PC-9 (cell line): ENCODE measurements at regions not wholly inside any gene's neighbourhood (a gene's known extent, or its start where the extent isn't known, plus 50 kb on each side); places are given as distances from the start of the nearest gene placed in this dataset.

Source experiments
- BruUV-seq: library from RNA; stranded (reverse); fragments of 400-500 nt; replicated peaks from 2 replicates; lab custom pipeline; 2021; lab: Mats Ljungman, UMichigan
- CTCF ChIA-PET: fragments of 300-600 bp; sonication (Branson Sonifier 250); formaldehyde crosslinking; loops from one replicate; lab custom pipeline; 2022; ENCODE audit warnings: antibody characterized with exemption; lab: Charles Lee
- POLR2A ChIA-PET: fragments of 300-600 bp; sonication (Branson Sonifier 250); formaldehyde crosslinking; loops from one replicate; lab custom pipeline; 2022; ENCODE audit warnings: antibody characterized with exemption; ENCODE audit not compliant: unreplicated experiment; lab: Charles Lee
- DNase-seq, 2 experiments: peaks; one replicate each; pipeline versions ENCODE4 v3.0.0 to v3.0.0-alpha.2; 2015 to 2022; ENCODE audit warnings: mixed read lengths in 1 of 2
- H2AFZ ChIP-seq: fragments of 200-600 bp; sonication (generic); 2 replicates; pipeline ENCODE4 v1.8.1; 2017; ENCODE audit warnings: antibody characterized with exemption
- H3F3A ChIP-seq: fragments of 200-600 bp; sonication (generic); 2 replicates; pipeline ENCODE4 v1.8.1; 2017; ENCODE audit warnings: antibody characterized with exemption, mild to moderate bottlenecking, low read depth; ENCODE audit not compliant: insufficient read depth
- H3K27ac ChIP-seq: fragments of 200-600 bp; sonication (generic); 2 replicates; pipeline ENCODE4 v1.6.1; 2016; ENCODE audit warnings: mixed run types
- H3K27me3 ChIP-seq: fragments of 200-600 bp; sonication (generic); 2 replicates; pipeline ENCODE4 v1.6.1; 2016; ENCODE audit warnings: low read depth, mixed run types; ENCODE audit not compliant: insufficient read depth
- H3K36me3 ChIP-seq: fragments of 200-600 bp; sonication (generic); 2 replicates; pipeline ENCODE4 v1.6.1; 2016; ENCODE audit warnings: low read depth, mixed run types
- H3K4me1 ChIP-seq: fragments of 200-600 bp; sonication (generic); replicated peaks from 2 replicates; pipeline ENCODE4 v1.6.1; 2016; ENCODE audit warnings: mixed run types; ENCODE audit not compliant: insufficient read depth
- H3K4me2 ChIP-seq: fragments of 200-600 bp; sonication (generic); 2 replicates; pipeline ENCODE4 v1.6.1; 2017; ENCODE audit warnings: mixed run types
- H3K4me3 ChIP-seq: fragments of 200-600 bp; sonication (generic); 2 replicates; pipeline ENCODE4 v1.6.1; 2016; ENCODE audit warnings: mixed run types
- H3K79me2 ChIP-seq: fragments of 200-600 bp; sonication (generic); 2 replicates; pipeline ENCODE4 v1.6.1; 2017; ENCODE audit warnings: low read depth, mixed run types
- H3K9me2 ChIP-seq: fragments of 200-600 bp; sonication (generic); 2 replicates; pipeline ENCODE4 v1.8.1; 2017; ENCODE audit warnings: mild to moderate bottlenecking; ENCODE audit not compliant: insufficient read depth
- H3K9me3 ChIP-seq: fragments of 200-600 bp; sonication (generic); 2 replicates; pipeline ENCODE4 v1.8.1; 2016; ENCODE audit warnings: low read depth; ENCODE audit not compliant: insufficient read depth
- H4K20me1 ChIP-seq: fragments of 200-600 bp; sonication (generic); 2 replicates; pipeline ENCODE4 v1.8.1; 2017; ENCODE audit not compliant: insufficient read depth
- EZH2 ChIP-seq: fragments of 200-600 bp; sonication (generic); IDR thresholded peaks from 2 replicates; pipeline ENCODE4 v1.8.0; 2017; ENCODE audit warnings: antibody characterized with exemption, low read depth
- intact Hi-C: fragments of 100-400 bp; cut with micrococcal nuclease; formaldehyde crosslinking; loops from one replicate; pipeline ENCODE4 v1.10.0; 2022; ENCODE audit not compliant: unreplicated experiment
- TF ChIP-seq, protein P1 (sequence below): fragments of 200-600 bp; sonication (generic); conservative IDR thresholded peaks from 2 replicates; pipeline ENCODE4 v1.6.1; 2017; ENCODE audit warnings: mixed run types, antibody characterized with exemption, mild to moderate bottlenecking, moderate library complexity

DNA sequence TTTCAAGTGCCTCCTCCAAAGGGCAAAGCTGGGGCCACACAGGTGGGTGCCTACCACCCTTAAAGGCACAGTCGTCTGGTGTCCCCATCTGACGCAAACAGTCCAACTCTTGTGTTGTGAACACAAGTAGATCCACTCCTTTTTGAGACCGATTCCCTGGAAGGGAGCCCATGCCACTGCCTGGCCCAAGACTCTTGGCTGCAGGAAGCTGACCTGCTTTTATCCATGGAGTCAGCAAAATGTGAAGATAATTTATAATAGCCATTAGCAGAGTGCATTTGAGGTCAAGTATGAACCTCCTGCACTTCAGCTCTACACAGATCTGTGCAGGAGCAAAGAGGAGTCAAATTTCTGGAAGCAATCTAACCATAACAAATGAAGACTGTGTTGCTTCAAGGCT lies 68.5 kb downstream of the ADM start:
- no peak overlapping the region for H3K4me3 ChIP-seq
- intact Hi-C loops: no loop called here
- POLR2A ChIA-PET: no interaction called here

DNA sequence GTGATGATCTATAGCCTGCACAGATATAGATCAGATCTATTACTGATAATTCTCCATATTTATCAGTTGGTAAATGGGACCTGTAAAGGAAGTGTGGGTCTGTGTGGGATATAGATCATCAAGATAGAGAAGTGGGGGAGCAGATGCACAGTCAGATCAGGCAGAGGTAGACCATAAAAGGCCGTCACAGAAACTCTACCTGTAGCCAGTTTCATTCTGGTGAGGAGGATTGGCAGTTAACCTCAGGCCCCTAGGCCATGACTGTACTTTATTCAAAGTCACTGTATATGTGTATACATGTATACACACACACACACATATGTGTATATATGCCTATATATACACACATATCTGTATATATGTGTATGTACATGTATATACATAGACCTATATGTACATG lies 69.1 kb downstream of the ADM start:
- Histone ChIP-seq H3K4me1 (no peaks in the 10 kb centered on the region), H3K9me3 (no peaks in the 10 kb centered on the region), H3K27me3 (no peaks in the 10 kb centered on the region), H2AFZ (no peak overlapping the region), H3K9me2 (no peaks in the 10 kb centered on the region), H3K79me2 (no peaks in the 10 kb centered on the region), H3F3A (no peaks in the 10 kb centered on the region), H3K27ac (no peak overlapping the region), H3K4me3 (no peak overlapping the region), H3K36me3 (no peaks in the 10 kb centered on the region), H4K20me1 (no peaks in the 10 kb centered on the region), H3K4me2 (no peak overlapping the region)
- ChIA-PET CTCF (no interaction called here), POLR2A (no interaction called here)
- DNase-seq: no peak
- intact Hi-C loops: no loop called here
- BruUV-seq: no TSS peak
- TF ChIP-seq, protein P1, sequence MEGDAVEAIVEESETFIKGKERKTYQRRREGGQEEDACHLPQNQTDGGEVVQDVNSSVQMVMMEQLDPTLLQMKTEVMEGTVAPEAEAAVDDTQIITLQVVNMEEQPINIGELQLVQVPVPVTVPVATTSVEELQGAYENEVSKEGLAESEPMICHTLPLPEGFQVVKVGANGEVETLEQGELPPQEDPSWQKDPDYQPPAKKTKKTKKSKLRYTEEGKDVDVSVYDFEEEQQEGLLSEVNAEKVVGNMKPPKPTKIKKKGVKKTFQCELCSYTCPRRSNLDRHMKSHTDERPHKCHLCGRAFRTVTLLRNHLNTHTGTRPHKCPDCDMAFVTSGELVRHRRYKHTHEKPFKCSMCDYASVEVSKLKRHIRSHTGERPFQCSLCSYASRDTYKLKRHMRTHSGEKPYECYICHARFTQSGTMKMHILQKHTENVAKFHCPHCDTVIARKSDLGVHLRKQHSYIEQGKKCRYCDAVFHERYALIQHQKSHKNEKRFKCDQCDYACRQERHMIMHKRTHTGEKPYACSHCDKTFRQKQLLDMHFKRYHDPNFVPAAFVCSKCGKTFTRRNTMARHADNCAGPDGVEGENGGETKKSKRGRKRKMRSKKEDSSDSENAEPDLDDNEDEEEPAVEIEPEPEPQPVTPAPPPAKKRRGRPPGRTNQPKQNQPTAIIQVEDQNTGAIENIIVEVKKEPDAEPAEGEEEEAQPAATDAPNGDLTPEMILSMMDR: no peak
- no peak for TF ChIP-seq EZH2

More for the DNA sequence above, 68.5 kb downstream of the ADM start:
- H3K27ac ChIP-seq: no peak overlapping the region
- H3F3A ChIP-seq: no peaks in the 10 kb centered on the region
- CTCF ChIA-PET: no interaction called here
- TF ChIP-seq EZH2: no peak
- TF ChIP-seq, protein P1: no peak
- no peaks in the 10 kb centered on the region for H3K79me2 ChIP-seq
- no peaks in the 10 kb centered on the region for H3K9me3 ChIP-seq
- no peak overlapping the region for H3K4me2 ChIP-seq
- no peaks in the 10 kb centered on the region for H3K36me3 ChIP-seq
- no peaks in the 10 kb centered on the region for H4K20me1 ChIP-seq
- BruUV-seq: no TSS peak
- no peak for DNase-seq
- H3K4me1 ChIP-seq: no peaks in the 10 kb centered on the region
- no peaks in the 10 kb centered on the region for H3K27me3 ChIP-seq
- no peak overlapping the region for H2AFZ ChIP-seq
- H3K9me2 ChIP-seq: no peaks in the 10 kb centered on the region

DNA sequence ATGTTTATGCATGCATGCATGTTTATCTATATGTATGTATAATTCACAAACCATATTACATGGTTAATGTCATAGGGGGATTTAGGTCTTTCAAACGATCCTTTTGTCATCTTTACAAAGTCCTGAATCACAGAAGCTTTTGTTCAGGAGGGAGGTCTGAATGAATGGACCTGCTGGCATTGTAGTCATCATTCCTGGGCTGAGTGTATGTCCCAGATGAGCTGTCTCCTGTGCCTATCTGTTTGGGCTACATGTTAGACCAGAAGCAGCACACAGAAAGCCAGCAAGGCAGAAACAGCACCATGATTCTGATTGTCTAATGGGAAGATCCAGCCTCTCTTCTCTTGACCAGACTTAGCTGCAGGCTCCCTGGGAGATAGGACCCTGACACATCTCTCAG lies 69.5 kb downstream of the ADM start:
- Histone ChIP-seq H4K20me1 (no peaks in the 10 kb centered on the region), H3K27me3 (no peaks in the 10 kb centered on the region), H3K36me3 (no peaks in the 10 kb centered on the region), H3K27ac (no peak overlapping the region), H3K4me2 (no peak overlapping the region), H3K4me1 (no peaks in the 10 kb centered on the region; the same call in 1 of the 2 replicates), H3K9me2 (no peaks in the 10 kb centered on the region), H3K79me2 (no peaks in the 10 kb centered on the region), H3K4me3 (no peak overlapping the region), H3K9me3 (no peaks in the 10 kb centered on the region), H2AFZ (no peak overlapping the region), H3F3A (no peaks in the 10 kb centered on the region)
- intact Hi-C loops: no loop called here
- no peak for TF ChIP-seq EZH2
- TF ChIP-seq, protein P1: no peak
- BruUV-seq: no TSS peak
- POLR2A ChIA-PET: no interaction called here
- CTCF ChIA-PET: no interaction called here
- DNase-seq: no peak
